ENCODE measurements at regions not wholly inside any gene's neighbourhood (a gene's known extent, or its start where the extent isn't known, plus 50 kb on each side); places are given as distances from the start of the nearest gene placed in this dataset.

- TF ChIP-seq, protein P1, sequence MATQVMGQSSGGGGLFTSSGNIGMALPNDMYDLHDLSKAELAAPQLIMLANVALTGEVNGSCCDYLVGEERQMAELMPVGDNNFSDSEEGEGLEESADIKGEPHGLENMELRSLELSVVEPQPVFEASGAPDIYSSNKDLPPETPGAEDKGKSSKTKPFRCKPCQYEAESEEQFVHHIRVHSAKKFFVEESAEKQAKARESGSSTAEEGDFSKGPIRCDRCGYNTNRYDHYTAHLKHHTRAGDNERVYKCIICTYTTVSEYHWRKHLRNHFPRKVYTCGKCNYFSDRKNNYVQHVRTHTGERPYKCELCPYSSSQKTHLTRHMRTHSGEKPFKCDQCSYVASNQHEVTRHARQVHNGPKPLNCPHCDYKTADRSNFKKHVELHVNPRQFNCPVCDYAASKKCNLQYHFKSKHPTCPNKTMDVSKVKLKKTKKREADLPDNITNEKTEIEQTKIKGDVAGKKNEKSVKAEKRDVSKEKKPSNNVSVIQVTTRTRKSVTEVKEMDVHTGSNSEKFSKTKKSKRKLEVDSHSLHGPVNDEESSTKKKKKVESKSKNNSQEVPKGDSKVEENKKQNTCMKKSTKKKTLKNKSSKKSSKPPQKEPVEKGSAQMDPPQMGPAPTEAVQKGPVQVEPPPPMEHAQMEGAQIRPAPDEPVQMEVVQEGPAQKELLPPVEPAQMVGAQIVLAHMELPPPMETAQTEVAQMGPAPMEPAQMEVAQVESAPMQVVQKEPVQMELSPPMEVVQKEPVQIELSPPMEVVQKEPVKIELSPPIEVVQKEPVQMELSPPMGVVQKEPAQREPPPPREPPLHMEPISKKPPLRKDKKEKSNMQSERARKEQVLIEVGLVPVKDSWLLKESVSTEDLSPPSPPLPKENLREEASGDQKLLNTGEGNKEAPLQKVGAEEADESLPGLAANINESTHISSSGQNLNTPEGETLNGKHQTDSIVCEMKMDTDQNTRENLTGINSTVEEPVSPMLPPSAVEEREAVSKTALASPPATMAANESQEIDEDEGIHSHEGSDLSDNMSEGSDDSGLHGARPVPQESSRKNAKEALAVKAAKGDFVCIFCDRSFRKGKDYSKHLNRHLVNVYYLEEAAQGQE (IDR thresholded peaks at IDR 0.05; ENCODE audit: insufficient replicate concordance, low read depth): no peak
- TF ChIP-seq CTCF (IDR thresholded peaks at IDR 0.05; ENCODE audit: insufficient read depth, low read length): no peak
- TF ChIP-seq GABPA (IDR thresholded peaks at IDR 0.05; ENCODE audit: low read depth): no peak
- TF ChIP-seq POLR2AphosphoS5 (IDR thresholded peaks at IDR 0.05; ENCODE audit: low read depth): no peak
- TF ChIP-seq SPI1 (IDR thresholded peaks at IDR 0.05; ENCODE audit: borderline replicate concordance, low read depth): no peak
Observed at GRCh38 chr15:95134431-95135110, 903.2 kb downstream of the MCTP2 start.
